ENCODE measurements at regions not wholly inside any gene's neighbourhood (a gene's known extent, or its start where the extent isn't known, plus 50 kb on each side); places are given as distances from the start of the nearest gene placed in this dataset.

- Histone ChIP-seq H3K4me3 (ENCODE audit: low read depth in 1 of 3, low read length in 3 of 3) (no peak overlapping the region), H3K4me1 (ENCODE audit: control insufficient read depth in 4 of 4, insufficient read depth in 4 of 4, low read length in 3 of 4) (no peaks in the 10 kb centered on the region), H3K9me3 (ENCODE audit: control insufficient read depth in 4 of 4, low read length in 3 of 4) (peaks cover 0 to 13% (median 6%) of the 10 kb centered on the region in 4 donors), H3K36me3 (ENCODE audit: control insufficient read depth in 4 of 4, insufficient read depth in 3 of 4, low read depth in 1 of 4, low read length in 3 of 4) (no peaks in the 10 kb centered on the region), H3K27ac (ENCODE audit: low read depth in 1 of 2, low read length in 2 of 2) (no peak overlapping the region), H3K27me3 (ENCODE audit: control insufficient read depth in 4 of 4, insufficient read depth in 4 of 4, low read length in 3 of 4) (no peaks in the 10 kb centered on the region), H3K9ac (ENCODE audit: low read depth in 1 of 2, low read length in 2 of 2) (no peak overlapping the region)
- no peak for TF ChIP-seq FOXA1 (IDR thresholded peaks at IDR 0.05)
- no peak for TF ChIP-seq RXRA (IDR thresholded peaks at IDR 0.05)
- no peak for TF ChIP-seq HNF4A (conservative IDR thresholded peaks at IDR 0.05)
- TF ChIP-seq GABPA (IDR thresholded peaks at IDR 0.05 in 1 of 2, conservative IDR thresholded peaks at IDR 0.05 in 1 of 2) = no peak
- no peak for TF ChIP-seq CTCF (IDR thresholded peaks at IDR 0.05; ENCODE audit: low read depth, low read length, missing input control)
- no peak for TF ChIP-seq ZBTB33 (IDR thresholded peaks at IDR 0.05)
- TF ChIP-seq HNF4G (IDR thresholded peaks at IDR 0.05) = no peak
- no peak for TF ChIP-seq EGR1 (IDR thresholded peaks at IDR 0.05; ENCODE audit: low read depth in 2 of 2)
- TF ChIP-seq MAX (IDR thresholded peaks at IDR 0.05) = no peak
- TF ChIP-seq ATF3 (IDR thresholded peaks at IDR 0.05) = no peak
- TF ChIP-seq REST (IDR thresholded peaks at IDR 0.05) = no peak
- TF ChIP-seq SP1 (IDR thresholded peaks at IDR 0.05) = no peak
- TF ChIP-seq NR2F2 (IDR thresholded peaks at IDR 0.05) = no peak
- TF ChIP-seq RAD21 (IDR thresholded peaks at IDR 0.05) = no peak
- no peak for TF ChIP-seq JUND (IDR thresholded peaks at IDR 0.05)
- no peak for DNase-seq (ENCODE audit: low spot score)
- WGBS = 69% methylated on average over 1 of the region's 1 CpG
These were observed 134.3 kb downstream of the CGGBP1 start for GRCh38 chr3:87924485-87924884.

GRCh38 chr3:87920549-87920948, 138.3 kb downstream of the CGGBP1 start:
- Histone ChIP-seq H3K4me1 (ENCODE audit: control insufficient read depth in 4 of 4, insufficient read depth in 4 of 4, low read length in 3 of 4) (no peaks in the 10 kb centered on the region), H3K9me3 (ENCODE audit: control insufficient read depth in 4 of 4, low read length in 3 of 4) (peaks cover 0 to 13% (median 5%) of the 10 kb centered on the region in 4 donors), H3K27ac (ENCODE audit: low read depth in 1 of 2, low read length in 2 of 2) (no peak overlapping the region), H3K27me3 (ENCODE audit: control insufficient read depth in 4 of 4, insufficient read depth in 4 of 4, low read length in 3 of 4) (no peaks in the 10 kb centered on the region), H3K9ac (ENCODE audit: low read depth in 1 of 2, low read length in 2 of 2) (no peak overlapping the region), H3K4me3 (ENCODE audit: low read depth in 1 of 3, low read length in 3 of 3) (no peak overlapping the region), H3K36me3 (ENCODE audit: control insufficient read depth in 4 of 4, insufficient read depth in 3 of 4, low read depth in 1 of 4, low read length in 3 of 4) (no peaks in the 10 kb centered on the region)
- TF ChIP-seq FOXA1 (IDR thresholded peaks at IDR 0.05) (no peak), TAF1 (conservative IDR thresholded peaks at IDR 0.05) (no peak), NR2F2 (IDR thresholded peaks at IDR 0.05) (no peak), MAX (IDR thresholded peaks at IDR 0.05) (no peak)
- 35% methylated on average over 1 of the region's 1 CpG for WGBS
- DNase-seq (ENCODE audit: low spot score) = no peak

All from liver (tissue), 8 donors.